CMK (cell line): ENCODE measurements at regions not wholly inside any gene's neighbourhood (a gene's known extent, or its start where the extent isn't known, plus 50 kb on each side); places are given as distances from the start of the nearest gene placed in this dataset.

Experiments
- DNase-seq: peaks from one replicate; pipeline ENCODE4 v3.0.0-alpha.2; 2010; ENCODE audit warnings: low read depth

GRCh38 chr5:88487066-88487465 lies 218.4 kb upstream of the TMEM161B start:
- no peak for DNase-seq

DNA sequence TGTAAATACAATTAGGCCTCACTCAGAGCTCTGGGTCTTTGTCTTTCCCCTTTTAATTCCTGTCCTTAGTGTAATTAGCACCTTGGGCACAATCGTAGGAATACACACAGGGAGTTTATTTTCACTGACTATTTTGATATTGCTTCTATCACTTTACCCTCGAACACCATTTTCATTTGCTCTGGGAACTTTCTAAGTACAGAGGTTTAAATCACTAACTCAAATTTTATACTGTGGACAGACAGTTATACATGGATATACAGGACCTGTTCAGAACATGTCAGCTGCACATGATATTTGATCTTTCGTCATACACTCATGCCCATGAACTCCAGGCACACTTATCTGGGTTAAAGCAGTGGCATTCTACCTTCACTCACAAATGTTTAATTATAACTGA lies 217.8 kb upstream of the TMEM161B start:
- no peak for DNase-seq

DNA sequence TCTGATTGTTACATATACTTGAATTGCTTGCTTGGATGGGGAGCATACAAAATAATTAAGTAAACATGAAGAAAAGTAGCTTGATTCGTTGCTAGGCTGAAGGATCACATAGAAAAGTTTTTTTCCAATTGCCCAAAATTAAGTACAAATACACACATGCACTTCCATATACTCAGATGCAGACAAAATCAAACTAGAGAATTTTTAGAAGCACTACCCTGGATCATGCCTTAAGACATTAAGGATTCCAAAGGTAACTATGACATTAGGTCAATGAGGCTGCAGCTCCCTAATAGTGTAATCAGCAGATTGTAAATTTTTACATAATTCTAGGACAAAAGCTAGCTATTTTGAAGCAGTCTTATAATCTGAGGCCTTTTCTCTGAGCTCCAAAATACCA lies 216.9 kb upstream of the TMEM161B start:
- DNase-seq, result no peak

DNA sequence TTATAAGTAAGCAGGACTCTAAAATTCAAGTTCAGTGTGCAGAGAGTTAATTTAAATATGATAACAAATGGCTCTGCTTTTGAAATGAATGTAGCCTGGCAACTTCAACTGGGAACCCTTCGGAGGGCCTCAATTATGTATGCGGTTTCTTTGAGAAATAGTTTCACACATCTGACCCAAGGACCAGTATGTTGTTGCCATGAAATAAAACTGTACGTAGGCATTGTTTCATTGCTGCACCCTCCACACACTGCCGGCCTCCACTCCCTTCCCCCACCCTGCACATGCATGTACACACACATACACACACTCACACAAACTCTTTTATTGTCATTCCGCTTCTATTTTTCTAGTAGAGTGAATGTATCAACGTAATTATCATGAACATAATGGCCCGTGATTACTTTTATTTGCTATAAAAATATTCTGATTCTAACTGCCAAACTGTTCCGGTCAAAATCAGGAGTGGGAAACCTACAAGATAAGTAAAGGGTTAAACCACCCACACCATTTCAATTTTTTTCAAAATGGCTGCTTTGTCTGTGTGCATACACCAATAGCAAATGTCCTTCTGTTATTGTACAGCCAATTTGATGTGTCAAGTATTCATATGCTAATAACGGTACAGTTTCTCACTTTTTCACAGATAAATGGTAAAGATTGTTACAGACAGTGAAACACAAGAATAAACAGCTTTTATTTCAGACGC lies 215.5 kb upstream of the TMEM161B start:
- DNase-seq, result no peak

DNA sequence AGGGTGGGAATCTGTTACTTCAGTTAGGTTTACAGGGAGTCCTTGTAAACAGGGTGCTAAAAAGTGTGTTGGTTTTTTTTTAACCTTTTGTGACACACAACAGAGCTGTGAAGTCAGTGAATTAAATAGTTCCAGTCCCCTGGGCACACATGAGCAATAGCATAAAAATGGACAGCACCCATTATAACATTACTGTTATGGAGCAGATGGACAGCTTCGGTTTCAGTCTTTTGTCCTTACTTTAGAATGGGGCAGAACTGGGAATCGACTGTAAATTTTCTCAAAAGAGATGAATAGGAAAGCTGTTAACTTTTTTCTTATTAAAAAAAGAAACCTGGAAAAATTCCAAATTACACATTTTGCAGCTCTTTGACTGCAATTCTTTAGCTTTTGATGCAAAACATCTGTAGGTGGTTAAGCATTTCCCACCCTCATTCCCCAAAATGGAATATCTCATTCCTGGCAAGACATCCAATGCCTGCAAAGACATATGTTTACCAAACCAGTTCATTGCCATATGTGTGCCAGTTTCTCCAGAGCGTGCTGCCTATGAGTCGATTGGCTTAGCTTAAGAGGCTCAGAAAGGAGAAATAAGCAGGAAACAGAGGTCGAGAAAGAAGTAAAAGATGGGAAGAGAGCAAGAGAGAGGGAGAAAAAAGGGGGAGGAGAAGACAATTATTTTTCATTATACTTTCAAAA lies 212.3 kb upstream of the TMEM161B start:
- no peak for DNase-seq

- no peak for DNase-seq
Observed at GRCh38 chr5:88480245-88480644, 211.6 kb upstream of the TMEM161B start.

- DNase-seq, result no peak
Observed at GRCh38 chr5:88474574-88474973, 205.9 kb upstream of the TMEM161B start.

DNA sequence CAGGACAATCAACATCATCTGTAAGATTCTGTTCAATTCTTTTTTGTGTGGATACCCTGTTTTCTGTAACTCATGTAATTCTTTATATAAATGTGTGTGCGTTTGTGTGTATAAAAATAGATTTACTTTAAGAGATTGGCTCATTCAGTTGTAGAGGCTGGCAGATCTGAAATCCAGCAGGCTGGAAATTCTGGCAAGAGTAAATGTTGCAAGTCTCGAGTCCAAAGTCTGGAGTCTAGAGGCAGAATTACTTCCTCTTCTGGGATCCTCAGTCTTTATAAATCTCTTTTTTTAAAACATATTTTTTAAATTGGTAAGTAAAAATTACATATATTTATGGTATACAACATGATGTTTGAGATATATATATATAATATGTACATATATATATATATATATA lies 202.1 kb upstream of the TMEM161B start:
- no peak for DNase-seq

DNA sequence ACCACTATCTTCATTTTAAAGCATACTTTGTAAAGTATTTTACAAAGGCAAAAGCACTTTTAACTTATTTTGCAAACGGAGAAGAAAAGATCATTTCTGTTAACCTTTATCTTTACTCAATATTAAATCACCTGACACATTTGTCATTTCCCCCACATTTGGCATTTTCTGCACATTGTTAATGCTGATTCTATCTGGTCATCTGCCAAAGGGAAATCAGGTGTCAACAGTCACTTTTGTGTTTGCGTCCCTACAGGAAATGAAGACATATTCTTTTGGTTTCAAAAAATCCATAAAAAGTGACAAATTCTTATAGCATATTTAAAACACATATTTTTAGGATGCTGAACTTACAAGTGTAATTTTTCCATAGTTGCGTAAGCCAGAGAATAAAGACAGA lies 191.3 kb upstream of the TMEM161B start:
- no peak for DNase-seq

GRCh38 chr5:88452820-88453219 lies 184.2 kb upstream of the TMEM161B start:
- DNase-seq, result no peak

- no peak for DNase-seq
Observed at GRCh38 chr5:88450239-88450638, 181.6 kb upstream of the TMEM161B start.

GRCh38 chr5:88438006-88438405 lies 169.4 kb upstream of the TMEM161B start:
- no peak for DNase-seq

- no peak for DNase-seq
Observed at GRCh38 chr5:88436290-88436689, 167.6 kb upstream of the TMEM161B start.

DNA sequence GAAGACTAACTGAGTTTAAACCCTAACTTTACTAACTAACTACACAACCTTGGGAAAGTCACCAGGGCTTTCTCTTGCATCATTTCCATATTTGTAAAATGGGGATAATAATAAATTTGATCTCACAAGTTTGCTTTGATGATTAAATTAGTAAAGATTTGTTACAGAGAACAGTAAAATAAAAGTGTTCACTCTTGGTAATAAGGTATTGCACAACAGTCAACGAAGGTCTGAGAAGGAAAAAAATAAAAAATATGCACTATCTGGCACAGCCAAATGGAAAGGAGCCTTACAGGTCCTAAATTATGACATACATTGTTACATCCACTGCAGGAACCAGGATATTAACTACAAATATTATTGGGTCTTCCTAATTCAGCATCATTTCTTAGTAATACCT lies 160.0 kb upstream of the TMEM161B start:
- no peak for DNase-seq

GRCh38 chr5:88426441-88426840 lies 157.8 kb upstream of the TMEM161B start:
- DNase-seq, result no peak

- DNase-seq, result no peak
Observed at GRCh38 chr5:88425124-88425523, 156.5 kb upstream of the TMEM161B start.

DNA sequence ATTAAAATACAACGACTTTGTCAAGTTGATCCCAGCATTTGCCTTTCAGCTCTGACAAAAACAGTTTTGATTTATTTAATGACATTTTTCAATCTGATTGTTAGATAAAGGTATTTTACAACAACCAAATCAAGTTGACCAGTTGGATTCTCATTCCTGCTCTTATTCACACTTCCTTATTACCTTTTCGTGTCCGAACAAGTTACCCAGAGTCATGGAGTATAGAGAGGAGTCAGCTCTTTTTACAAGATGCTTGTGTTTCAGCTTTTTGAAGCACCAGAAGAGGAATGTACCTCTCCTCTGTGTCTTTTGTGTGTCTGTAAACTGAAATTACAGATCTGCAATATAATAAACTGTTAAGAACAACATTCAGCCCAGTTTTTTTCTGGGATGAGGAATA lies 151.3 kb upstream of the TMEM161B start:
- DNase-seq, result no peak

- no peak for DNase-seq
Observed at GRCh38 chr5:88407341-88407740, 138.7 kb upstream of the TMEM161B start.

DNA sequence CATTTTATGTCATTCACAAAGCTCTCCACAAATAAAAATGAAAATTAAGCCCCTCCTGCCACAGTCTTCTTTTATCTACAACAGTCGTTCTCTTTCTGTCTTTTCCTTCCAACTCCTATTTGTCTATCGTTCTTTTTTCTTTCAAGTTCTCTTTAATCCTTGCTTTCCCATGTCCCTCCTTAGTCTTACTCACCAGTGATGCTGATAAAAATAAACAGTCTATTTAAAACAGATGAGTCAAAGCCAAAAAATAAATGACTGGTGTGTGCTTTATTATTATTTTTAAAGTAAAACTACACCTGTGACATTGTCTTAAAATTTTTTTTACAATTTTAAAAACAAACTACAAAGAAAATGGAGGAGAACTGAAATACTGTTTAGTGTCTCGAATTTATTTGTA lies 137.1 kb upstream of the TMEM161B start:
- no peak for DNase-seq

- no peak for DNase-seq
Observed at GRCh38 chr5:88404405-88404804, 135.8 kb upstream of the TMEM161B start.

DNA sequence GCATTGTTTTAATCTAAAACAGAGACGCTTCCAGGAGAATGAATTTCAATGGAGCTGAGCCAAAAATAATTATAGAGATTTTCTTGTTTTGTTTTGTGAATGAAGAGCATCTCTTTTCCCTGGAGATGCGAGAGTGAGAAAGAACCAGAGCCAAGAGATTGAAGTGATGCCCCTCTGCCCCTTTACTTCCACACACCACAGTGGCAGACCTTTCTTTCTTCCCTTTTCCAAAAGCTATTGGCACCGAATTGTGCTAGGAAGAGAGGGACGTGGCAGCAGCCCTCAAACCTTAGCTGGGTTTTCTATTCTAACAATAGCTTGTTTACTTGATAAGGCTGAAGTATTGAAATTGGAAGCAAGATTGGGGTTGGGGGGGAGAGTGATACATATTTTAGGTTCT lies 133.0 kb upstream of the TMEM161B start:
- DNase-seq, result no peak

GRCh38 chr5:88401228-88401627 lies 132.6 kb upstream of the TMEM161B start:
- no peak for DNase-seq

GRCh38 chr5:88399561-88399960 lies 130.9 kb upstream of the TMEM161B start:
- no peak for DNase-seq

DNA sequence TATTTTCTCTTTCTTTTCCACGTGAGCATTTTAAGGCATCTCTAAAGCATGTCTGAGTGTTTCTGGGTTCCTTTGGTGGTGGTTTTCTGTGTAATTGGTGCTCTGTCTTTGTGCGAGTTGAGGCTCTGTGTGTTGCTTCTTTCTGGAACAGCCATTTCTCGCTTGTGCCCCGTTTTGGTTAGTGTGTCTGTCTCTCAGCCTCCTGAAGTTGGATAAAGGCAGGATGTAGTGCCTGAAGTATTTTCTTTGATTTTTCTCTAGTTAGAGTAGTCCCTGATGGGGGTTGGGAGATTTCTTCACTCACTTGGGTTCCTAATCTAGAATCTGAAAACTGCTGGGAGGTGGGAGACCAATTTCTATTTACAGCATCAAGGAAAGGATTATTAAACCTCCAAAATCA lies 129.7 kb upstream of the TMEM161B start:
- no peak for DNase-seq
